IMR-90 (cell line): ENCODE measurements at regions not wholly inside any gene's neighbourhood (a gene's known extent, or its start where the extent isn't known, plus 50 kb on each side); places are given as distances from the start of the nearest gene placed in this dataset.

Experiments used
- ATAC-seq: fragments of 200-7000 bp; cut with Tn5 transposase; 2 replicates; pipeline ENCODE4 v1.9.1; 2020; ENCODE audit warnings: low read depth, mild to moderate bottlenecking, moderate library complexity
- BruUV-seq: library from RNA; stranded (reverse); fragments of 400-500 nt; replicated peaks from 2 replicates; lab custom pipeline; 2021; lab: Mats Ljungman, UMichigan
- CTCF ChIA-PET: fragments of 300-600 bp; formaldehyde crosslinking; extraction: SDS; loops from one replicate; lab custom pipeline; 2021; ENCODE audit warnings: antibody characterized with exemption; lab: Yijun Ruan, JAX
- POLR2A ChIA-PET: fragments of 300-600 bp; sonication (Branson Sonifier 250); formaldehyde crosslinking; loops from one replicate; lab custom pipeline; 2022; ENCODE audit warnings: antibody characterized with exemption; ENCODE audit not compliant: unreplicated experiment; lab: Charles Lee
- DNase-seq: peaks from one replicate; pipeline ENCODE4 v3.0.0; 2013
- H2AFZ ChIP-seq: replicated peaks from 2 replicates; pipeline ENCODE3; 2013; ENCODE audit warnings: low read length, mild to moderate bottlenecking; ENCODE audit not compliant: poor library complexity
- H2AK5ac ChIP-seq: 2 replicates; pipeline ENCODE4 v1.6.1; 2013; ENCODE audit warnings: low read depth, low read length, inconsistent platforms
- H2AK9ac ChIP-seq: replicated peaks from 2 replicates; pipeline ENCODE3; 2013; ENCODE audit warnings: mild to moderate bottlenecking, low read depth, low read length, moderate library complexity; ENCODE audit not compliant: poor library complexity
- H2BK120ac ChIP-seq: 2 replicates; pipeline ENCODE4 v1.6.1; 2013; ENCODE audit warnings: low read depth, low read length, inconsistent platforms
- H2BK15ac ChIP-seq: 3 replicates; pipeline ENCODE4 v1.6.1; 2013; ENCODE audit warnings: low read depth, low read length, inconsistent platforms
- H2BK20ac ChIP-seq: 2 replicates; pipeline ENCODE4 v1.6.1; 2013; ENCODE audit warnings: low read depth, mild to moderate bottlenecking, inconsistent platforms, low read length, moderate library complexity
- H2BK5ac ChIP-seq: 2 replicates; pipeline ENCODE4 v1.6.1; 2013; ENCODE audit warnings: mild to moderate bottlenecking, low read depth, low read length, inconsistent platforms; ENCODE audit not compliant: poor library complexity, severe bottlenecking
- H3K14ac ChIP-seq: replicated peaks from 2 replicates; pipeline ENCODE4 v1.6.1; 2013; ENCODE audit warnings: low read depth, low read length, inconsistent platforms
- H3K18ac ChIP-seq: 2 replicates; pipeline ENCODE4 v1.6.1; 2013; ENCODE audit warnings: low read depth, low read length, control low read depth
- H3K23ac ChIP-seq: 2 replicates; pipeline ENCODE4 v1.6.1; 2013; ENCODE audit warnings: low read depth, low read length, inconsistent platforms
- H3K27ac ChIP-seq: 2 replicates; pipeline ENCODE4 v1.5.1; 2013; ENCODE audit warnings: mild to moderate bottlenecking, control low read depth, low read length; ENCODE audit not compliant: insufficient read depth
- H3K27me3 ChIP-seq: 2 replicates; pipeline ENCODE4 v1.6.1; 2013; ENCODE audit warnings: low read length; ENCODE audit not compliant: control insufficient read depth, insufficient read depth
- H3K36me3 ChIP-seq: 2 replicates; pipeline ENCODE4 v1.6.1; 2013; ENCODE audit warnings: low read length, mixed read lengths; ENCODE audit not compliant: control insufficient read depth, insufficient read depth
- H3K4ac ChIP-seq: 2 replicates; pipeline ENCODE4 v1.6.1; 2013; ENCODE audit warnings: low read depth, low read length, inconsistent platforms
- H3K4me1 ChIP-seq: 2 replicates; pipeline ENCODE4 v1.6.1; 2013; ENCODE audit warnings: low read length, mixed read lengths; ENCODE audit not compliant: control insufficient read depth, insufficient read depth
- H3K4me2 ChIP-seq: 2 replicates; pipeline ENCODE4 v1.6.1; 2013; ENCODE audit warnings: low read depth, mild to moderate bottlenecking, control low read depth, low read length, moderate library complexity
- H3K4me3 ChIP-seq: 2 replicates; pipeline ENCODE4 v1.5.1; 2013; ENCODE audit warnings: low read depth, mild to moderate bottlenecking, control low read depth, low read length, moderate library complexity; ENCODE audit not compliant: insufficient read depth
- H3K56ac ChIP-seq: 2 replicates; pipeline ENCODE4 v1.6.1; 2013; ENCODE audit warnings: low read length, inconsistent platforms; ENCODE audit not compliant: insufficient read depth; ENCODE audit errors: extremely low read depth
- H3K79me1 ChIP-seq, 2 experiments: 2 replicates each; pipeline ENCODE4 v1.6.1; 2013; ENCODE audit warnings: low read length in 2 of 2, inconsistent platforms in 1 of 2, low read depth in 1 of 2
- H3K9ac ChIP-seq: 2 replicates; pipeline ENCODE4 v1.6.1; 2013; ENCODE audit warnings: low read depth, low read length, control low read depth
- H3K9me1 ChIP-seq: 2 replicates; pipeline ENCODE4 v1.6.1; 2013; ENCODE audit warnings: low read length, inconsistent platforms; ENCODE audit not compliant: insufficient read depth
- H3K9me3 ChIP-seq: 2 replicates; pipeline ENCODE4 v1.6.1; 2013; ENCODE audit warnings: low read length; ENCODE audit not compliant: control insufficient read depth, insufficient read depth
- H4K20me1 ChIP-seq: 2 replicates; pipeline ENCODE4 v1.6.1; 2013; ENCODE audit warnings: low read length, inconsistent platforms; ENCODE audit not compliant: insufficient read depth
- H4K5ac ChIP-seq: 2 replicates; pipeline ENCODE4 v1.6.1; 2013; ENCODE audit warnings: mild to moderate bottlenecking, low read depth, low read length, control low read depth
- H4K8ac ChIP-seq, 2 experiments: 2 replicates each; pipeline ENCODE4 v1.6.1; 2013; ENCODE audit warnings: low read depth in 2 of 2, low read length in 2 of 2, control low read depth in 1 of 2, inconsistent platforms in 1 of 2
- H4K91ac ChIP-seq: 2 replicates; pipeline ENCODE4 v1.6.1; 2013; ENCODE audit warnings: low read depth, low read length, inconsistent platforms; ENCODE audit not compliant: insufficient read depth
- BHLHE40 ChIP-seq: fragments of 150-350 bp; IDR thresholded peaks from 2 replicates; pipeline ENCODE4 v1.6.1; 2016; ENCODE audit warnings: mild to moderate bottlenecking, low read depth, low read length
- CEBPB ChIP-seq: IDR thresholded peaks from 2 replicates; pipeline ENCODE4 v1.6.1; 2012; ENCODE audit warnings: low read depth, low read length, improper control_type of control experiment
- MAZ ChIP-seq: IDR thresholded peaks from 2 replicates; pipeline ENCODE4 v1.6.1; 2012; ENCODE audit warnings: low read depth, mild to moderate bottlenecking, low read length, improper control_type of control experiment, moderate library complexity, borderline replicate concordance
- MXI1 ChIP-seq: IDR thresholded peaks from 2 replicates; pipeline ENCODE4 v1.6.1; 2012; ENCODE audit warnings: low read depth, mild to moderate bottlenecking, low read length, moderate library complexity, borderline replicate concordance
- NFE2L2 ChIP-seq: fragments of 150-350 bp; IDR thresholded peaks from 2 replicates; pipeline ENCODE4 v1.6.1; 2016; ENCODE audit warnings: low read depth, mild to moderate bottlenecking, low read length
- RAD21 ChIP-seq: IDR thresholded peaks from 2 replicates; pipeline ENCODE4 v1.6.1; 2012; ENCODE audit warnings: low read length, improper control_type of control experiment
- RFX5 ChIP-seq: IDR thresholded peaks from 2 replicates; pipeline ENCODE4 v1.8.0; 2012; ENCODE audit warnings: low read depth, mild to moderate bottlenecking, low read length, moderate library complexity
- WGBS, 2 experiments: methylation state at CpG; one replicate each; pipeline versions ENCODE4 v1.1.5 to v1.1.7; 2013; ENCODE audit warnings: missing lambda C conversion rate in 2 of 2; ENCODE audit not compliant: insufficient read length in 1 of 2; ENCODE audit errors: extremely low coverage in 2 of 2; 5-methylcytosine and 5-hydroxymethylcytosine counted together
- dilution Hi-C: fragments of 300-500 bp; cut with HindIII; formaldehyde crosslinking; loops from one replicate; pipeline ENCODE4 v1.14.3; 2018; ENCODE audit warnings: low sequenced_read_pairs; ENCODE audit not compliant: unreplicated experiment
- in situ Hi-C: fragments of 300-500 bp; cut with MboI; formaldehyde crosslinking; loops from 3 replicates; pipeline ENCODE4 v1.14.3; 2019; ENCODE audit warnings: low sequenced_read_pairs, inconsistent platforms, mixed read lengths
- intact Hi-C: fragments of 100-400 bp; cut with micrococcal nuclease; formaldehyde crosslinking; loops from 2 replicates; pipeline ENCODE4 v1.10.0; 2022
- TF ChIP-seq, protein P1 (sequence below): conservative IDR thresholded peaks from 2 replicates; pipeline ENCODE4 v1.5.1; 2012; ENCODE audit warnings: mild to moderate bottlenecking, low read depth, low read length, improper control_type of control experiment
- TF ChIP-seq, protein P2 (sequence below): fragments of 150-350 bp; IDR thresholded peaks from 2 replicates; pipeline ENCODE4 v1.6.1; 2017; ENCODE audit warnings: mild to moderate bottlenecking, antibody characterized with exemption, low read length, low read depth

- Histone ChIP-seq H4K91ac (no peak overlapping the region), H3K18ac (no peak overlapping the region), H2AK5ac (no peak overlapping the region), H2AK9ac (no peak overlapping the region), H3K9ac (no peak overlapping the region), H3K9me3 (no peaks in the 10 kb centered on the region), H3K4ac (no peak overlapping the region), H3K14ac (no peak overlapping the region), H2BK20ac (no peak overlapping the region), H3K79me1 (no peaks in the 10 kb centered on the region), H3K9me1 (no peaks in the 10 kb centered on the region), H3K27ac (no peak overlapping the region), H2AFZ (no peak overlapping the region), H3K23ac (no peak overlapping the region), H2BK15ac (no peak overlapping the region), H4K5ac (no peak overlapping the region), H2BK5ac (no peak overlapping the region), H3K56ac (no peak overlapping the region), H3K36me3 (no peaks in the 10 kb centered on the region), H3K4me3 (no peak overlapping the region), H4K20me1 (no peaks in the 10 kb centered on the region), H3K4me2 (no peak overlapping the region), H3K27me3 (peaks cover 13% of the 10 kb centered on the region; the same call in 1 of the 2 replicates), H4K8ac (no peak overlapping the region), H3K4me1 (no peaks in the 10 kb centered on the region), H2BK120ac (no peak overlapping the region)
- ChIA-PET POLR2A (no interaction called here), CTCF (no interaction called here)
- intact Hi-C loops: no loop called here
- 39% methylated on average over 10 of the region's 22 CpGs; no CpG with 5 or more reads in 1 of the 2 experiments for WGBS, 2 experiments
- dilution Hi-C loops: no loop called here
- BruUV-seq: no TSS peak
- in situ Hi-C loops: no loop called here
- TF ChIP-seq RFX5: no peak
- TF ChIP-seq BHLHE40: no peak
- TF ChIP-seq, protein P1, sequence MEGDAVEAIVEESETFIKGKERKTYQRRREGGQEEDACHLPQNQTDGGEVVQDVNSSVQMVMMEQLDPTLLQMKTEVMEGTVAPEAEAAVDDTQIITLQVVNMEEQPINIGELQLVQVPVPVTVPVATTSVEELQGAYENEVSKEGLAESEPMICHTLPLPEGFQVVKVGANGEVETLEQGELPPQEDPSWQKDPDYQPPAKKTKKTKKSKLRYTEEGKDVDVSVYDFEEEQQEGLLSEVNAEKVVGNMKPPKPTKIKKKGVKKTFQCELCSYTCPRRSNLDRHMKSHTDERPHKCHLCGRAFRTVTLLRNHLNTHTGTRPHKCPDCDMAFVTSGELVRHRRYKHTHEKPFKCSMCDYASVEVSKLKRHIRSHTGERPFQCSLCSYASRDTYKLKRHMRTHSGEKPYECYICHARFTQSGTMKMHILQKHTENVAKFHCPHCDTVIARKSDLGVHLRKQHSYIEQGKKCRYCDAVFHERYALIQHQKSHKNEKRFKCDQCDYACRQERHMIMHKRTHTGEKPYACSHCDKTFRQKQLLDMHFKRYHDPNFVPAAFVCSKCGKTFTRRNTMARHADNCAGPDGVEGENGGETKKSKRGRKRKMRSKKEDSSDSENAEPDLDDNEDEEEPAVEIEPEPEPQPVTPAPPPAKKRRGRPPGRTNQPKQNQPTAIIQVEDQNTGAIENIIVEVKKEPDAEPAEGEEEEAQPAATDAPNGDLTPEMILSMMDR: no peak
- TF ChIP-seq, protein P2, sequence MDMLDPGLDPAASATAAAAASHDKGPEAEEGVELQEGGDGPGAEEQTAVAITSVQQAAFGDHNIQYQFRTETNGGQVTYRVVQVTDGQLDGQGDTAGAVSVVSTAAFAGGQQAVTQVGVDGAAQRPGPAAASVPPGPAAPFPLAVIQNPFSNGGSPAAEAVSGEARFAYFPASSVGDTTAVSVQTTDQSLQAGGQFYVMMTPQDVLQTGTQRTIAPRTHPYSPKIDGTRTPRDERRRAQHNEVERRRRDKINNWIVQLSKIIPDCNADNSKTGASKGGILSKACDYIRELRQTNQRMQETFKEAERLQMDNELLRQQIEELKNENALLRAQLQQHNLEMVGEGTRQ: no peak
- no peak for TF ChIP-seq CEBPB
- no peak for TF ChIP-seq MAZ
- TF ChIP-seq MXI1: no peak
- TF ChIP-seq RAD21: no peak
- TF ChIP-seq NFE2L2: no peak
- DNase-seq: no peak
- no peak for ATAC-seq
Measured at GRCh38 chr17:79485419-79485985, 125.3 kb downstream of the RBFOX3 start.
